T47D (cell line): ENCODE measurements at regions not wholly inside any gene's neighbourhood (a gene's known extent, or its start where the extent isn't known, plus 50 kb on each side); places are given as distances from the start of the nearest gene placed in this dataset.

Experiments
- DNase-seq, 2 experiments: peaks; one replicate each; pipeline versions ENCODE4 v3.0.0 to v3.0.0-alpha.2; 2011 to 2012; ENCODE audit warnings: low read depth in 1 of 2, low spot score in 1 of 2
- JUND ChIP-seq: IDR thresholded peaks from 2 replicates; pipeline ENCODE4 v1.6.1; 2012; ENCODE audit warnings: low read depth
- in situ Hi-C: cut with HindIII; loops from 2 replicates; pipeline ENCODE4 v1.10.0; 2016; ENCODE audit warnings: low sequenced_read_pairs, low pct_unique_long_range_greater_than_20kb

- TF ChIP-seq JUND: no peak
- in situ Hi-C loops: no loop called here
- no peak for DNase-seq
Measured at GRCh38 chr1:184919892-184920291, 54.4 kb downstream of the NIBAN1 start.

- DNase-seq: no peak
- no peak for TF ChIP-seq JUND
- in situ Hi-C loops: no loop called here
Measured at GRCh38 chr1:184915463-184916090, 58.7 kb downstream of the NIBAN1 start.

GRCh38 chr1:184914149-184914548 is 60.2 kb downstream of the NIBAN1 start:
- in situ Hi-C loops: no loop called here
- no peak for TF ChIP-seq JUND
- DNase-seq: no peak

- in situ Hi-C loops: no loop called here
- no peak for TF ChIP-seq JUND
- DNase-seq: no peak
Measured at GRCh38 chr1:184912392-184912791, 61.9 kb downstream of the NIBAN1 start.

GRCh38 chr1:184911830-184912229 is 62.5 kb downstream of the NIBAN1 start:
- in situ Hi-C loops: no loop called here
- no peak for TF ChIP-seq JUND
- no peak for DNase-seq

GRCh38 chr1:184911103-184911745 is 63.1 kb downstream of the NIBAN1 start:
- DNase-seq: no peak
- in situ Hi-C loops: no loop called here
- no peak for TF ChIP-seq JUND

GRCh38 chr1:184910691-184911091 is 63.6 kb downstream of the NIBAN1 start:
- TF ChIP-seq JUND: no peak
- no peak for DNase-seq
- in situ Hi-C loops: no loop called here

- in situ Hi-C loops: no loop called here
- no peak for TF ChIP-seq JUND
- peak in 1 of 2 experiments; percentile 34 for DNase-seq
Measured at GRCh38 chr1:184910005-184910404, 64.3 kb downstream of the NIBAN1 start.

- in situ Hi-C loops: no loop called here
Measured at GRCh38 chr1:184909019-184909418, 65.3 kb downstream of the NIBAN1 start.

GRCh38 chr1:184908506-184908905 is 65.8 kb downstream of the NIBAN1 start:
- TF ChIP-seq JUND: no peak
- no peak for DNase-seq
- in situ Hi-C loops: no loop called here

More at GRCh38 chr1:184909019-184909418, 65.3 kb downstream of the NIBAN1 start:
- TF ChIP-seq JUND: no peak
- DNase-seq: no peak

- TF ChIP-seq JUND: no peak
- DNase-seq: no peak
- in situ Hi-C loops: no loop called here
Measured at GRCh38 chr1:184907500-184907899, 66.8 kb downstream of the NIBAN1 start.

GRCh38 chr1:184906761-184907160 is 67.5 kb downstream of the NIBAN1 start:
- TF ChIP-seq JUND: no peak
- in situ Hi-C loops: no loop called here
- DNase-seq: no peak

GRCh38 chr1:184905601-184906322 is 68.5 kb downstream of the NIBAN1 start:
- TF ChIP-seq JUND: peak; percentile 89

More at GRCh38 chr1:184905601-184906322, 68.5 kb downstream of the NIBAN1 start:
- peak; percentile 40 to 95 for DNase-seq
- in situ Hi-C loops: no loop called here
